K562 (cell line): ENCODE measurements at regions not wholly inside any gene's neighbourhood (a gene's known extent, or its start where the extent isn't known, plus 50 kb on each side); places are given as distances from the start of the nearest gene placed in this dataset.

Experiments used
- ATAC-seq: fragments of 200-7000 bp; cut with Tn5 transposase; 3 replicates; pipeline ENCODE4 v1.9.1; 2020; ENCODE audit warnings: moderate library complexity
- BruUV-seq: library from RNA; stranded (reverse); fragments of 400-500 nt; replicated peaks from 2 replicates; lab custom pipeline; 2021; lab: Mats Ljungman, UMichigan
- CTCF ChIA-PET: fragments of 300-600 bp; formaldehyde crosslinking; extraction: SDS; loops from one replicate; lab custom pipeline; 2021; ENCODE audit warnings: low intra/inter-chr PET ratio; lab: Yijun Ruan, JAX
- POLR2A ChIA-PET: fragments of 300-600, 350-650 bp; sonication (Branson Sonifier 250); formaldehyde crosslinking; extraction: SDS; loops from one replicate; lab custom pipeline; 2021; ENCODE audit warnings: antibody characterized with exemption, inconsistent platforms; lab: Yijun Ruan, JAX
- DNase-seq, 4 experiments: peaks; one replicate each; pipeline versions ENCODE4 v3.0.0 to v3.0.0-alpha.2; 2011 to 2018; ENCODE audit warnings: low spot score in 3 of 4, mixed read lengths in 3 of 4; ENCODE audit errors: extremely low read depth in 1 of 4
- FAIRE-seq: peaks from 2 replicates; lab custom pipeline; 2011; peaks lifted over from hg19 to GRCh38; lab: Jason Lieb, UNC
- H2AFZ ChIP-seq: 2 replicates; pipeline ENCODE4 v1.6.0; 2011; ENCODE audit warnings: low read depth, low read length, control low read depth, inconsistent platforms
- H3K27ac ChIP-seq: fragments of 200-600 bp; 3 replicates; pipeline ENCODE4 v1.8.0; 2011; ENCODE audit warnings: low read depth, mild to moderate bottlenecking, control low read depth, inconsistent platforms, low read length, moderate library complexity, mixed read lengths; ENCODE audit errors: extremely low read depth
- H3K27me3 ChIP-seq, 2 experiments: fragments of 300-600 bp in 1 of 2; 2 replicates in 1 of 2; 3 replicates in 1 of 2; pipeline versions ENCODE4 v1.6.0 to v1.8.0; 2011; ENCODE audit warnings: inconsistent platforms in 2 of 2, low read length in 2 of 2, mild to moderate bottlenecking in 1 of 2, mixed read lengths in 1 of 2, moderate library complexity in 1 of 2; ENCODE audit not compliant: control insufficient read depth in 2 of 2, insufficient read depth in 2 of 2
- H3K36me3 ChIP-seq: fragments of 300-600 bp; 3 replicates; pipeline ENCODE4 v1.8.0; 2011; ENCODE audit warnings: mild to moderate bottlenecking, low read length, inconsistent platforms; ENCODE audit not compliant: control insufficient read depth, insufficient read depth
- H3K4me1 ChIP-seq, 2 experiments: fragments of 200-600 bp in 1 of 2; replicated peaks in 1 of 2; 2 replicates in 1 of 2; 3 replicates in 1 of 2; pipeline versions ENCODE4 v1.5.1 to v1.8.0; 2011; ENCODE audit warnings: inconsistent platforms in 2 of 2, low read length in 2 of 2, mild to moderate bottlenecking in 1 of 2, mixed read lengths in 1 of 2, moderate library complexity in 1 of 2; ENCODE audit not compliant: control insufficient read depth in 2 of 2, insufficient read depth in 2 of 2
- H3K4me2 ChIP-seq: 2 replicates; pipeline ENCODE4 v1.6.1; 2011; ENCODE audit warnings: low read length, control low read depth, inconsistent platforms, mixed read lengths; ENCODE audit not compliant: insufficient read depth
- H3K4me3 ChIP-seq: fragments of 200-600 bp; sonication (generic), shearing (Covaris generic); 2 replicates; pipeline ENCODE4 v1.5.1; 2016; ENCODE audit warnings: control low read depth, inconsistent platforms
- H3K79me2 ChIP-seq: fragments of 200-600 bp; 3 replicates; pipeline ENCODE4 v1.8.0; 2011; ENCODE audit warnings: low read length, inconsistent platforms; ENCODE audit not compliant: control insufficient read depth, insufficient read depth
- H3K9ac ChIP-seq, 2 experiments: 2 replicates each; pipeline versions ENCODE4 v1.6.0 to v1.6.1; 2011; ENCODE audit warnings: low read depth in 2 of 2, low read length in 2 of 2, control low read depth in 1 of 2, inconsistent platforms in 1 of 2, mild to moderate bottlenecking in 1 of 2, mixed read lengths in 1 of 2; ENCODE audit not compliant: insufficient read depth in 1 of 2
- H3K9me1 ChIP-seq: one replicate; pipeline ENCODE4 v1.6.0; 2011; ENCODE audit warnings: inconsistent platforms, mild to moderate bottlenecking, low read length, moderate library complexity; ENCODE audit not compliant: control insufficient read depth, insufficient read depth
- H3K9me3 ChIP-seq: replicated peaks from 2 replicates; pipeline ENCODE4 v1.5.1; 2011; ENCODE audit warnings: low read depth, low read length, inconsistent platforms; ENCODE audit not compliant: control insufficient read depth, insufficient read depth
- H4K20me1 ChIP-seq: replicated peaks from 2 replicates; pipeline ENCODE4 v1.6.1; 2011; ENCODE audit warnings: low read length, inconsistent platforms, mixed read lengths; ENCODE audit not compliant: control insufficient read depth, insufficient read depth
- FOXM1 ChIP-seq, 2 experiments: fragments of 450-650 bp in 1 of 2; sonication (generic) in 1 of 2; formaldehyde crosslinking in 1 of 2; IDR thresholded peaks; 2 replicates each; pipeline versions ENCODE4 v1.6.1 to v1.9.0; 2017 to 2022; ENCODE audit warnings: low read depth in 2 of 2, mild to moderate bottlenecking in 2 of 2, missing genetic modification reagents in 1 of 2, moderate library complexity in 1 of 2
- NELFE ChIP-seq: IDR thresholded peaks from 2 replicates; pipeline ENCODE4 v1.6.1; 2011; ENCODE audit warnings: mild to moderate bottlenecking; ENCODE audit not compliant: insufficient read depth, insufficient read length
- SIN3B ChIP-seq: fragments of 450-650 bp; IDR thresholded peaks from 2 replicates; pipeline ENCODE4 v1.6.1; 2017; ENCODE audit warnings: low read depth, mild to moderate bottlenecking, moderate library complexity
- YY1 ChIP-seq, 3 experiments: IDR thresholded peaks; 2 replicates each; pipeline ENCODE4 v1.6.1; 2011; ENCODE audit warnings: low read length in 2 of 3, mild to moderate bottlenecking in 2 of 3, moderate library complexity in 2 of 3, borderline replicate concordance in 1 of 3, control low read depth in 1 of 3, low read depth in 1 of 3; ENCODE audit not compliant: insufficient read depth in 3 of 3, insufficient replicate concordance in 2 of 3, control insufficient read depth in 1 of 3, insufficient read length in 1 of 3; ENCODE audit errors: extremely low read depth in 1 of 3
- ZNF197 ChIP-seq: fragments of 200-800 bp; sonication (Bioruptor generic); IDR thresholded peaks from 2 replicates; pipeline ENCODE4 v1.6.1; 2016; ENCODE audit warnings: low read depth, missing genetic modification characterization, missing compliant biosample characterization
- WGBS: fragments of 100-300 bp; shearing (Covaris generic); methylation state at CpG from one replicate; pipeline ENCODE4 v1.1.6; 2016; ENCODE audit warnings: low coverage, mixed read lengths; ENCODE audit not compliant: insufficient coverage; ENCODE audit errors: missing lambda C conversion rate; 5-methylcytosine and 5-hydroxymethylcytosine counted together
- in situ Hi-C: fragments of 300-500 bp; cut with MboI; formaldehyde crosslinking; loops from 4 replicates; pipeline ENCODE4 v1.15.0; 2018; ENCODE audit warnings: inconsistent platforms, mixed read lengths
- intact Hi-C: fragments of 100-400 bp; cut with micrococcal nuclease; formaldehyde crosslinking; loops from 2 replicates; pipeline ENCODE4 v1.14.2; 2022
- TF ChIP-seq, protein P1 (sequence below): sonication (generic); formaldehyde crosslinking; IDR thresholded peaks from 2 replicates; pipeline ENCODE4 v1.8.0; 2023; ENCODE audit warnings: mild to moderate bottlenecking, missing genetic modification reagents
- TF ChIP-seq, protein P2 (sequence below): sonication (generic); formaldehyde crosslinking; IDR thresholded peaks from 2 replicates; pipeline ENCODE4 v1.9.0; 2022; ENCODE audit warnings: mild to moderate bottlenecking, missing genetic modification reagents

DNA sequence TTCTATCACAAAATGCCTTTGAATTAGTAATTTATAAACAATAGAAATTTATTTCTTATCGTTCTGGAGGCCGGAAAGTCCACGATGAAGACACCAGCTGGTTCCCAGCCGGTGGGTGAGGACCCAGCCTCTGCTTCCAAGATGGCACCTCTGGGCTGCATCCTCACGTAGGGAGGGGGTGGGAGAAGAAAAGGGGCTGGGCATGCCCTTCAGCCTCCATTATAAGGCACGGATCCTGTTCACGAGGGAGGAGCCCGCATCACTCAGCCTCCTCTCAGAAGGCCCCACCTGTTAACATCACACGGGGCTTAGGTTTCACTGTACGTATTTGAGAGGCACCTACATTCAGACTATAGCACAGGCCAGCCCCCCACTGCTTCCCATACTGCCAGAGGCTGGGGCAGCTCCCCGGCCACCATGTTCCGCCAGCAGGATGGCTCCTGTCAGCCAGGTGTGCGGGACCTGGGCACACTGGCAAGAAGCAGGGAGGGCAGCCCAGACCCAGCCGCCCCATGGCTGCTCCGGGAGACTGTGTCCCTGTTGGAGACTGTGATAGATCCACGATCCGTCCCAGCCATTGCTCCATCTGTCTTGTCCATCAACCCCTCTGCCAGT lies 131.6 kb downstream of the SOX1 start:
- BruUV-seq, result no TSS peak
- no peak for DNase-seq
- no peaks in the 10 kb centered on the region for H3K36me3 ChIP-seq
- no peaks in the 10 kb centered on the region for H3K9me3 ChIP-seq
- TF ChIP-seq NELFE, result no peak
- no peak for TF ChIP-seq YY1 (IDR thresholded peaks at IDR 0.05; ENCODE audit: borderline replicate concordance in 1 of 3, control insufficient read depth in 1 of 3, extremely low read depth in 1 of 3, insufficient read depth in 3 of 3, insufficient read length in 1 of 3, insufficient replicate concordance in 2 of 3, low read depth in 1 of 3, low read length in 2 of 3)
- no peak for TF ChIP-seq FOXM1 (IDR thresholded peaks at IDR 0.05; ENCODE audit: low read depth)
- no peak for TF ChIP-seq FOXM1 (CRISPR knock-in tag; IDR thresholded peaks at IDR 0.05; ENCODE audit: low read depth)
- TF ChIP-seq, protein P1, sequence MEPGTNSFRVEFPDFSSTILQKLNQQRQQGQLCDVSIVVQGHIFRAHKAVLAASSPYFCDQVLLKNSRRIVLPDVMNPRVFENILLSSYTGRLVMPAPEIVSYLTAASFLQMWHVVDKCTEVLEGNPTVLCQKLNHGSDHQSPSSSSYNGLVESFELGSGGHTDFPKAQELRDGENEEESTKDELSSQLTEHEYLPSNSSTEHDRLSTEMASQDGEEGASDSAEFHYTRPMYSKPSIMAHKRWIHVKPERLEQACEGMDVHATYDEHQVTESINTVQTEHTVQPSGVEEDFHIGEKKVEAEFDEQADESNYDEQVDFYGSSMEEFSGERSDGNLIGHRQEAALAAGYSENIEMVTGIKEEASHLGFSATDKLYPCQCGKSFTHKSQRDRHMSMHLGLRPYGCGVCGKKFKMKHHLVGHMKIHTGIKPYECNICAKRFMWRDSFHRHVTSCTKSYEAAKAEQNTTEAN (CRISPR knock-in tag), result no peak
- TF ChIP-seq SIN3B, result no peak
- TF ChIP-seq ZNF197 (CRISPR knock-in tag), result no peak
- TF ChIP-seq, protein P2, sequence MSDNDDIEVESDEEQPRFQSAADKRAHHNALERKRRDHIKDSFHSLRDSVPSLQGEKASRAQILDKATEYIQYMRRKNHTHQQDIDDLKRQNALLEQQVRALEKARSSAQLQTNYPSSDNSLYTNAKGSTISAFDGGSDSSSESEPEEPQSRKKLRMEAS, result no peak
- no peaks in the 10 kb centered on the region for H3K4me1 ChIP-seq
- H3K4me2 ChIP-seq, result no peak overlapping the region
- no peak overlapping the region for H3K27ac ChIP-seq
- H3K9ac ChIP-seq, result no peak overlapping the region
- ChIA-PET CTCF (no interaction called here), POLR2A (no interaction called here)
- H4K20me1 ChIP-seq, result no peaks in the 10 kb centered on the region; the same call in 1 of the 2 replicates
- FAIRE-seq, result no peak
- intact Hi-C loops, result no loop called here
- H2AFZ ChIP-seq, result no peak overlapping the region
- no peak overlapping the region for H3K4me3 ChIP-seq
- no peaks in the 10 kb centered on the region for H3K79me2 ChIP-seq
- peaks cover 0 to 28% of the 10 kb centered on the region in 2 experiments; a peak in 3 of 5 replicates for H3K27me3 ChIP-seq
- WGBS, result 0% methylated on average over 7 of the region's 17 CpGs
- no peak for ATAC-seq
- no peaks in the 10 kb centered on the region for H3K9me1 ChIP-seq
- in situ Hi-C loops, result no loop called here
